Breast epithelium (tissue), 3 donors: ENCODE measurements at regions not wholly inside any gene's neighbourhood (a gene's known extent, or its start where the extent isn't known, plus 50 kb on each side); places are given as distances from the start of the nearest gene placed in this dataset.

Source experiments
- POLR2AphosphoS5 ChIP-seq, 3 donors: sonication (generic); formaldehyde crosslinking; IDR thresholded peaks; one replicate each; pipeline ENCODE4 v1.6.1; 2017; ENCODE audit warnings: antibody characterized with exemption in 3 of 3
- TF ChIP-seq, protein P1 (sequence below), 3 donors: fragments of 450-650 bp; IDR thresholded peaks; one replicate each; pipeline ENCODE4 v1.5.1; 2016 to 2017; ENCODE audit warnings: antibody characterized with exemption in 3 of 3, mild to moderate bottlenecking in 3 of 3, moderate library complexity in 3 of 3

DNA sequence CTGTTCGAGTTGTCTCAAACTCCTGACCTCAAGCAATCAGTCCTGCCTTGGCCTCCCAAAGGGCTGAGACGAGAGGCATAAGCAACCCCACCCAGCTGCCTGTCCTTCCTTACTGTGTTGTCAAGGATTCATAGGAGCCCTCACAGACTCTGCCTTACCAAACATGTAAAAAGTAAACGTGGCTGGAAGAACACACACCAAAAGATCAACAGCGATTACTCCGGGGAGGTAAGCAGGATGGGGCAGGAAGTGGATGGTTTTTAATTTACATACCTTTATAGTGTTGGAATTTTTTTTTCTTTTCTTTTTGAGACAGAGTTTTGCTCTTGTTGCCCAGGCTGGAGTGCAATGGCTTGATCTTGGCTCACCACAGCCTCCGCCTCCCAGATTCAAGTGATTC lies 61.5 kb upstream of the EGLN3 start:
- TF ChIP-seq, protein P1, sequence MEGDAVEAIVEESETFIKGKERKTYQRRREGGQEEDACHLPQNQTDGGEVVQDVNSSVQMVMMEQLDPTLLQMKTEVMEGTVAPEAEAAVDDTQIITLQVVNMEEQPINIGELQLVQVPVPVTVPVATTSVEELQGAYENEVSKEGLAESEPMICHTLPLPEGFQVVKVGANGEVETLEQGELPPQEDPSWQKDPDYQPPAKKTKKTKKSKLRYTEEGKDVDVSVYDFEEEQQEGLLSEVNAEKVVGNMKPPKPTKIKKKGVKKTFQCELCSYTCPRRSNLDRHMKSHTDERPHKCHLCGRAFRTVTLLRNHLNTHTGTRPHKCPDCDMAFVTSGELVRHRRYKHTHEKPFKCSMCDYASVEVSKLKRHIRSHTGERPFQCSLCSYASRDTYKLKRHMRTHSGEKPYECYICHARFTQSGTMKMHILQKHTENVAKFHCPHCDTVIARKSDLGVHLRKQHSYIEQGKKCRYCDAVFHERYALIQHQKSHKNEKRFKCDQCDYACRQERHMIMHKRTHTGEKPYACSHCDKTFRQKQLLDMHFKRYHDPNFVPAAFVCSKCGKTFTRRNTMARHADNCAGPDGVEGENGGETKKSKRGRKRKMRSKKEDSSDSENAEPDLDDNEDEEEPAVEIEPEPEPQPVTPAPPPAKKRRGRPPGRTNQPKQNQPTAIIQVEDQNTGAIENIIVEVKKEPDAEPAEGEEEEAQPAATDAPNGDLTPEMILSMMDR (IDR thresholded peaks at IDR 0.05) = no peak
- TF ChIP-seq POLR2AphosphoS5 (IDR thresholded peaks at IDR 0.05) = no peak
